GM21737 (cell line): ENCODE measurements at regions not wholly inside any gene's neighbourhood (a gene's known extent, or its start where the extent isn't known, plus 50 kb on each side); places are given as distances from the start of the nearest gene placed in this dataset.
"Not testable (repeated sequence)": the region's sequence is repeated elsewhere in the genome, so short reads cannot be mapped to it uniquely, and the experiment has no call there.

ENCODE experiments used
- ATAC-seq: cut with Tn5 transposase; IDR thresholded peaks from one replicate; pipeline ENCODE4 v1.9.1; 2021; ENCODE audit warnings: mild to moderate bottlenecking, moderate library complexity; ENCODE audit not compliant: unreplicated experiment

DNA sequence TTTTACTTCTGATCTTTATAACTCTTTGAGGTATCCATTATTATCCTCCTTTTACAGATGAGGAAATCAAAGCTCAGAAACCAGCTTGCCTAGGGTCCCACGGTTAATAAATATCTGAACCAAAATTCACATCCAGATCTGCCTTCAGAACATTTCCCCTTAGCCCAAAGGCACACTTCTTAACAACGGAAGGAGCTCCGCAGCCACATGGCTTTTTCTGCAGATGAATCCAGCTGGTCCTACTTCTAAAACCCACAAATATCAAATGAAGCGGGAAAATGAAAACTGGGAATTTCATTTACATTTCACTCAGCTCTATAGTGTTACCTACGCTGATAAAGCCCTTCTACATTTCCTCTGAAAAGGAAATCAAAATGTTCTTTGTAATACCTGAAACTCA is 357.0 kb upstream of the ID2 start:
- ATAC-seq, result no peak

DNA sequence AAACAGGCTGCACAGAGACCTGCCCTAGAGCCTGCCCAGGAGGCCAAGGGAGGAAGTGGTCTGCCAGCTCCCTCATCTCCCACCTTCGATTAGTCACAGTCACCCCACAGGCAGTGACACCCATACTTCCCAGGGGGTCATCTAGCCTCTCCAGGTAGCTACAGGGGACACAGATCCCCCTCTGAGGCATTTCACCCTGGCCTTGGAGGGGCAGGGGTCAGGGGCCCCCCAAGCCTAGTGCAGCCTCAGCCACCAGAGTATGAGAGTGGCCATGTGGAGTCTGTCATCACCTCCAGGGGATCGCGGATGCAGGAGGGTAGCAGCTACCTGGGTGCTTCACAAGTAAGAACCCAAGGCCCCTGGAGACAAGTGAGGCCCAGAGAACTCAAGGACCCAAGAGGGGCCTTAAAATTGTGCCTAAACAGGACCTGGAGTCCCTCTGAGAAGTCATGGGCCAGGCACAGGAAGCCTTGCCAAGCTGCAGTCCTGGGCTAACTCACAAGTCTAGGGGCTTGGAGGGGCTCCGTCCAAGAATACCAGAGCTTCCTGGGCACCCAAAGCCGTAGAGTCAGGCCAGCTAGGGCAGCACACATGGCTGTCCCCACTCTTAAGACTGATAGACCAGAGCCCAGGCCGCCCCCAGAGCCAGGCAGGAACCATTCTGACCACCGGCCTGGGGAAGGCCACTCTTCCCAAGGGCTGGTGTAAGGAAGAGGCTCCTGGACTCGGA is 354.3 kb upstream of the ID2 start:
- no peak for ATAC-seq

DNA sequence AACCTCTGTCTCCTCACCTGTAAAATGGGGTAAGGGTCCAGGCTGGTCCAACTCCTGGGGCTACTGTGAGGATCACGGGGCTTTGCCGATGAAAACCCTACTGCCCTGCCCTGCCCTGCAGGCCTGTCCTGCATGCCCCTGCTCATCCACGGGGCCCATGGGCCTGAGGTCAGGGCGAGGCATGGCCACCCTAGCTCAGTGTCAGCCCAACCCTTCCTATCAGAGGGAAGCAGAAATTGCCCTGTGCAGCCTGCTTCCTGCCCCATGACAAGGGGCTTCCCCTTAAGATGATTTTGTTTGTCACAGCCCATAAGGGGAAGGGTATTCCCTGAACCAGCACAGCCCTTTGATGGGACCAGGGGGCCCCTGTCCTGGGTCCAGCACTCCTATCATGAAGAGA is 353.6 kb upstream of the ID2 start:
- ATAC-seq, result no peak

DNA sequence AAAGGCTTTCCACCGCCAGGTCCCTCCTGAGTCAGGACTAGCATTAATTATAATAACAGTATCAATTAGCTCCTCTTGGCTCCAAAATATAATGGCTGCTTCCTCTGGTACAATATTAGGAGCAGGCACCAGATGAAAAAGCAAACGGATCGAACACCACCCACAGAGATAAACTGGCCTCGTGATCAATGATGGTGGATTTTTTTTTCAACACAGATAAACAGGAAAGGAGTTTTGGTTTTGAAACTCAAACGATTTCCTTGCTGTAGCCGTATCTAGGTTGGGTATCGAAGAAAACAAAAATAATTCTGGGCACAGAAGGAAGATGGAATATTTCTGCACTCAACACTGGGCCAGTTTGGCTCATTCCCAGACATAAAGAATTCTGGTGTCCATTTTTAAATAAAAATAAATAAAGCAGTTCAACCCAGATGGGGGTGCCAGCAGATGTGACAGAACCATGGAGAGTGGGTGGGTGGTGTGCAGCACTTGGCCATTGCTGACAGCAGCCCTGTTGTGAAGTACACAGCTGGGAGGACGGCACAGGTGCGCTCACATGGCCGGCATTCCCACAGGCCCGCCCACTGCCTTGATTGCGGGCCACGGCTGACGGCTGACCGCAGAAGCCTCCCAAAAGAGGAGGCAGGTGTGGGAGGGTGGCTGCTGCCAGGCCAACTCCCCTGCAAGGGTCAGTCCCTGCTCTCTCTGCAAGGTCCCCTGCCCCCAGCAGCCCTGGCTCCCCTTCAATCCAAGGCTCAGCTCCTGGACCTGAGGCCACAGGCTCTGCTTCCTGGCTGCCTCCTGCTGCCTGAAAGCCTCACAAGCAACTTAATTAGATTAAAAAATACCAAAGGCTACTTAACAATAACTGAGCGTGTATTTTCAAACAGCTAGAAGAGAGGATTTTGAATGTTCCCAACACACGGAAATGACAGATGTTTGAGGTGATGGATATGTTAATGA is 351.9 kb upstream of the ID2 start:
- no peak for ATAC-seq

DNA sequence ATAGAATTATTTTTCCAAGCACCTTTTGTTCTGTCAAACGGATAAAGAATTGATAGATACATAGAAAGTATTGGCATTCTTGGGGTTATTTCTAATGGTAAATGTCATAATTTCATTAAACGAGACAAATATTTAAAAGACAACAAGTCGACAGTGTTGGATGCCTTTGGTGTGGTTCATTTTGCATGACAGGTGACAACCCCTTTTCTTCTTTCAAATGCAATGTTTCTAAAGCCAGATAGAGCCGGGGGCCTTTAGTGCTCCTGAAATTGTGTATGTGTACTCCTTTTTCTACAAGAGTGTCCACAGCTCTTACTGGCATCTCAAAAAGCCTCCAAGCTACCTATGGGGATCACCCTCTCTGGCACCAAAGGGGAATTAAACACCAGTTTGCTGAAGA is 350.8 kb upstream of the ID2 start:
- ATAC-seq, result no peak

DNA sequence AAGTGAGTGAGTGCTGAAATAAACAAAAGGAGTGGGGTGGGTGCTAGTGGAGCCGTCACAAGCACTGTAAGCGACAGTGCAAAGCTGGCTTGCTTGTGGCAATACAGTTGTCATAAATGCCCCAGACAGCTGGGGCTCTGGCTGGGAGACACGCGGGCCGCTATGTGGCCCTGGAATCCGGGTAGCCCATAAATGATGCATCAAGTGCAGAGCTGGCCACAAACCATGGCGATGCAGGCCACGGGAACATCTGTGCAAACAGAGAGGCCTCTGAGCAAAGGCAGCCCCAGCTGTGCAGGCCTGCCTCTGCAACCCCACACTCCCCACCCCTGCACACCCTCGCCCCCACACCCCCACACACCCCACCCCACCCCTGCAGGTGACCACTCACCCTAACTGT is 349.2 kb upstream of the ID2 start:
- no peak for ATAC-seq

DNA sequence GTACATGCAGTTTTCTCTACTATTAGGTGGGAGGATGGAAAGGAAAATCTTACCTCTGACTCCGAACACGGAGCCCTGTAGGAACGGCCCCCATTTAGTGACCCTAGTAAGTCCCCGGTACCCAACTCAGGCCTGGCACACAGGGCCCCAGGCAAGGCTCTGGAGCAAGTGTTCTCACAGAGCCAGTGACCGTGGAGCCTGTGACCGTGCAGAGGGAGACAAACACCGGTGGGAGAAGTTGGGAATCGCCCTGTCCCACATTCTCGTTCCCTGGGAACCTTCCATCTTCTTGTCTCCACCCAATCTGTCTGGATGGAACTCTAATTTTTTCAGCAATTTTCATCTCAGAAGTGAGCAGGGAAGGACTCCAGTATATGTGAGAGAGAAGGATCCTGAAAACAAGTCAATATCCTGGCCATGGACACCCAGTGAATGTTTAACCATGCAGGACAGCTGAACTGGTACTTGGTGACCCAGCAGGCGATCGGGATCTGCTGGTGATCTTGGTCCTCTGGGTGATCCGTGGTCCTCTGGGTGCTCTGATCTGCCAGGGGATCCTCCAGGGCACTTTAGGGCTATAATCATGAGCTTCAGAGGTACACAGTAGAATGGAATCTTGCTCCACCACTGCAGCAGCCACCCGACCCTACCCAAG is 348.6 kb upstream of the ID2 start:
- ATAC-seq, result no peak

DNA sequence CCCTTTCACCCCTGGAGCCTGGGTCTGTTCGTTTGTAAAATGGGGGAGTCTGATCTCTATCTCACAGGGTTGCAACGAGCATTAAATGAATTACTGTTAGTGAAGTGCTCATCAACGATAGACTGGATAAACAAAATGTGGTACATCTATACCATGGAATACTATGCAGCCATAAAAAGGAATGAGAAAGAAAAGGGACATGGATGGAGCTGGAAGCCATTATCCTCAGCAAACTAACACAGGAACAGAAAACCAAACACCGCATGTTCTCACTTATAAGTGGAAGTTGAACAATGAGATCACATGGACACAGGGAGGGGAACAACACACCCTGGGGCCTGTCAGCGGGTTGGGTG is 348.0 kb upstream of the ID2 start:
- not testable (repeated sequence) for ATAC-seq

DNA sequence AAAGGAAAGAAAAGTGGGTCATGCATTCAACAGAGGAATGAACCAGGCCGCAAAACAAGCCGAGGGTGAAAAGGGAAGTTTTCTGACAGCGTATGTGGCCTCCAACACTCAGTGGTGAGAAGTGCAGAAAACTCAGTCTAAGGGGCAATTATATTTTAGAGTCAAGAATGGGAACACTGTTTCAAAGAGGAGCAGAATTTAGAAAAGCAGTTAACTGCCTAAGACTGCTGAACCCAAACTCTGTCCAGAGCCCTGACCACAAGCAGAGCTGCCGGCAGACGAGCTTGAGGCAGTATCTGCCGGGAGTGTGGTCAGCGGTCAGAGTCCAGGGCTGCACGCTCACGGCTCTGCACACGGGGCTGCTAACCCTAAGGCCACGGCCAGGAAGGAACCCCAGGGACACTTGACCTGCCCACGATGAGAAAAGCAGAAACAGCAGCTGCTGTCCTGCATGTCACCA is 347.0 kb upstream of the ID2 start:
- no peak for ATAC-seq

DNA sequence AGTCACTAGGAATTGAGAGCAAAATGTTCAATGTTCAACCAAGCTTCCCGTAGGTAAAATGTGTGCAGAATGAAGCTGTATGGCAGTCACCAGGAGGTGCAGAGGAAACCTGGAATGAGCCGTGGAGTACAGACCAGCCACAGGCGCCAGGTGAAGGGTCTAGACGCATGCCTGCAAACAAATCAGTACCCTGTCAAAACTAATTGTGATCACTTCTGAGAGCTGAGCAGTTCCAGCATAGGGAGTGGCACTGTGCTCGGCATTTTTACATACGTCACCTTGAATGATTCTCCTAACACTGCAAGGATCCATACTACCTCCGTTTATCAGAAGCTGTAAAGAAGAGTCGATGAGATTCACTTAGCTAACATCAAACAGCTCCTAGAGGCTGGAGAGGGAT is 346.1 kb upstream of the ID2 start:
- ATAC-seq, result no peak

DNA sequence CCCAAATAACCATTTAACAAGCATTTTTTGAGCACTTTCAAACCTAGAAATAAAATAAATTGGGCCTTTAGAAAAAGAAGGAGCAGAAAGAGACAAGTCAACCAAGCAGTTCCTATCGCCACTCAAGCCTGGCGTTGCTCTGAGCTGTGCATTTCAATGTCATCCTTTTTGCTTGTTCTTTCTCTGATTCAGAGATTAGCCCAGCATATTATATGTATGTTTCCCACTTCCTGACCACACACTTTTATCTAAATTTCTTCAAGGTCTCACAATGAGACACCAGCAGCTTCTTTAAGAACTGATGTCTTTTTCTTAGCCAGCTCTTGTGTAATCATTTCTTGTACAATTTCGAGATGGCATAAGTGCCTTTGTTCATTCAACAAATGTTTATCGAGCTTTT is 344.5 kb upstream of the ID2 start:
- ATAC-seq, result no peak

DNA sequence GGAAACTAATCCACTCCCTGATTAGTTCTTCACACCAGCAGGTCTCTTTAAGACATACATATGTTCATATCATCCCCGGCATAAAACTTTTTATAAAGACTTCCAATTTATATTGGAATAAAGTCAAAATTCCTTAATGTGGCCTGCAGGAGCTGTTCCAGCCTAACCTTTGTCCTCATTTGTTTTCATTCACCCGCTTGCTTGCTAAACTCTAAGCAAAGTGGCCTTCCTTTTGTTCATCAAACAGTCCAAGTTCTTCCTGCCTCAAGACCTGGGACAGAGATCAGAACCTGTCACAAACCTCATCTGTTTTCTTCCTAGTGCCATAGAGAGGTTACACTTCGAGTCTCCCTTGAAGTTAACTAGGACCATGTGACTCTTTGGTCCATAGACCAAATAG is 339.4 kb upstream of the ID2 start:
- no peak for ATAC-seq

DNA sequence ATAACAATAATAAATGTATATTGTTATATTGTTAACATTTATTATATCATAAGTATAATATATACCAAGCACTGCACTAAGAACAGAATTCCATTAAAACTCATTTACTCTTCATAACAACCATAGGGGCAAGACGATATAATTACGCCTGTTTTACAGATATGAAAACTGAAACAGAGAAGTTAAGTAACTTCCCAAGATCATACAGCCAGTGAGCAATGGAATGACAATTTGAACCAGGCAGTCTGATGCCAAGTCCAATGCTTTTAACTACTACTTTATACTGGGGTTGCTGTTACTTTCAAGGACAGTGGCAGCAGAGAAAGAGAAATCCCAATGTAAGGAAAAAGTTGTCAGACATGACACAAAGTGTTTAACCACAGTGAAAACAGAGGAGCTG is 338.8 kb upstream of the ID2 start:
- ATAC-seq, result no peak

DNA sequence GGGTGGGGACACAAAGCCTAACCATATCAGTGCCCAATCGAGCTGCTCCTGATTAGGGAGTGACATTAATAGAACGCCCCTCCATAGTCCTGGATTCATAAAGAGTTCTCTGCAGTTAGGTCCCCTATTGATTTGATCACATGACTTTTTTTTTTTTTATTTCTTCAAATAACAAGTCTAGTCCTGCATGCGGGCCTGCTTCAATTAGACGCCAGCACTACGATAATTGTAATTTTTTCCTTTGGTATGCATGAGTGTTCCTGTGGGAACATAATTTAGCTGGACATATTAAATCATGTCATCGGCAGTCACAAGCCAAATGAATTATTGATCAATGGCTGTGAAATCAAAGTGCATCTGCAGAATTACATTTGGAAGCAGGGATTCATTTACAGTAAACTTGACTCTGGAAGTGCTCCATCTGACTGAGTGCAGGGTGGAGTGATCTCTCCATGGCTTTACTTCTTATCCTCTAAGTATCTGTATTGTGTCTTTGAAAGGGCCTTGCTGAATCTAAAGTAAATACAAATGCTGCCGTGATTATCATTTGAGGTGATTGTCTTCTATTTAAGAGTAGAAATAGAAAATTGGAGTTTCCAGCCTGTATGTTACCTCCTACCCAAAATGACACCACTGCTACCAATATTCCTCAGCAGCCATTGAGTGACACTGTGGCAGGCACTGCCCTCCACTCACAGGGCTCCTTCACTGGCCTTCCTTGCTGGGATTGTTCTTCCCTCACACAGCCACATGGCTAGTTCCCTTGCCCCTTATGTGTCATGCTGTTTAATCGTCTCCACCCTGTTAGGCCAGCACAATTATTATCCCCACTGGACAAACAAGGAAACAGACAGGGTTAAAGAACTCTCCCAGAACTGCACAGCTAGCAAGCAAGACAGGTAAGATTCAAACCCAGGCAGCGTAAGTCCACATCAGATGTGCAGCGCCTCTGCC is 337.4 kb upstream of the ID2 start:
- no peak for ATAC-seq

DNA sequence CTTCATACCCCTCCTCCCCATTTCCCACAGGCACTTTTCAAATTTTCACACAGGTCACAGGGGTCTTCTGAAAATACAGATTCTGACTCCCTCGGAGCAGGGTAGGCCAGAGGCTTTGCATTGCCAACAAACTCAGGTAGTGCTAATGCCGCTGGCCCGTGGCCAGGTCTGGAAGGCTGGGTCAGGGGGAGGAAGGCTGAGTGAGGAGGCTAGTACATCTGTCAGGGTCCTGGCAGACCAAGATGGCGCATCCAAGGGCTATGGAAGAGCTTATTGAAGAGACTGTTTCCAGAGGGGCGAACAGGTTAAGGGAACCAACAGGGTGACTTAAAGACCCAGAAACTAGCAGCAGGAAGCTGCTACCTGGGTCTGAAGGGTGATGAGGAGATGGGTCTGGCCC is 336.7 kb upstream of the ID2 start:
- no peak for ATAC-seq

DNA sequence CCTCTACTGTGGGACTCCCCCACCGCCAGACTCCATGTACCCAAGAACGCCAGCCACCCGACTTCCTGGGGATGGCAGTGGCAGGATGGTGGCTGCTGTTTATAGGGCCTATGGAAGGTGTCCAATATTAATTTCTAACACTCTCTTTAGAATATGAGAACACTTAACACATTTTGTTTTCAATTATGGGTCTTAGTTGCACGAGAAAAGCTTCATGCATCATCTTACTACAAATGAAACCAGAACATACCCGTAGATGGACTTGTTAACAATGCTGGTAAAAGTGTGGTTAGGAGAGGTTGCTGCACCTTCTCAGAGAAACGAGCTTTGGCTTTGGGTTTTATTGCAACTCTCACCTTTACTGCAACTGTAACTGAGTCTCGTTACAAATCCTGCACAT is 335.6 kb upstream of the ID2 start:
- no peak for ATAC-seq

DNA sequence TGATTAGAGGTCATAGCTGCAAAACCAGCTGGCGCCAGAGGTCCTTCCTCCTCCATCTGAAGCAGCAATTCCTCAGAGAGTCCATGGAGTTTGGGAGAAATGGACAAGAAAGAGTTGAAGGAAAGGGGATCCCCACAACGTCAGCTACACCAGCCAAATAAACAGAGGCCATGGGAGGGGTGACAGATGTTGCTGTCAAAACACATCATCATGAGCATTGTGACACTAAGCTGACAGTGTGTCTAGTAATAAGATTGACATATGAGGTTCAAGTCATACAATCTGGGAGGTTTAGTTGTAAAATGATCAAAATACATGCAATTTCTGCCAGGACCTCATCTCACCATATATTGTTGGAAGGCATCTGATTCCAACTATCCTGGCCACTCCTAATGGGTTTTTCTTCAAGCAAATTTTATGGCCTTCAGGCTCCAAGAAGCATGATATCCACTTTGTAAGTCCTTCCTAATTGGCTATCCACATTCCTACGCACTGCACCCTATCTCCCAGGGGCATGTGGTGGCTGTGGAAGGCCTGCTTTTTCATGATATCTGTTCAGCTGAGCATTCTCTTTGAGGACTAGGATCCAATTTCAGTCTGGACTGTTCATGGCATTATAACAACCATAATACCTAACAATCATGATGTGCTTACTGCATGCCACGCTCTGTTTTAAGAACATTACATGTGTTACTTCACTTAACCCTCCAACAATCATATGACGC is 335.0 kb upstream of the ID2 start:
- ATAC-seq, result no peak

DNA sequence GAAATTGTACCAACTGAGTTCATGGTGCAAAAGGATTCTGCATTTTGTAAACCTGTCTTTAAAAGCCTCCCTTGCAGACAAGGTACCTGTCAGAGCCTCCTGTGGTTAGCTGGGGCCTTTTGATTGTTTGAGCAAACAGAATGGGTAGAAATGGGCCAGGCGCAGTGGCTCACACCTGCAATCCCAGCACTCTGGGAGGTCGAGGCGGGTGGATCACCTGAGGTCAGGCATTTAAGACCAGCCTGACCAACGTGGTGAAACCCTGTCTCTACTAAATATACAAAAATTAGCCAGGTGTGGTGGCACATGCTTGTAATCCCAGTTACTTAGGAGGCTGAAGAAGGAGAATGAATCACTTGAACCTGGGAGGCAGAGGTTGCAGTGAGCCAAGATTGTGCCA is 332.9 kb upstream of the ID2 start:
- not testable (repeated sequence) for ATAC-seq

DNA sequence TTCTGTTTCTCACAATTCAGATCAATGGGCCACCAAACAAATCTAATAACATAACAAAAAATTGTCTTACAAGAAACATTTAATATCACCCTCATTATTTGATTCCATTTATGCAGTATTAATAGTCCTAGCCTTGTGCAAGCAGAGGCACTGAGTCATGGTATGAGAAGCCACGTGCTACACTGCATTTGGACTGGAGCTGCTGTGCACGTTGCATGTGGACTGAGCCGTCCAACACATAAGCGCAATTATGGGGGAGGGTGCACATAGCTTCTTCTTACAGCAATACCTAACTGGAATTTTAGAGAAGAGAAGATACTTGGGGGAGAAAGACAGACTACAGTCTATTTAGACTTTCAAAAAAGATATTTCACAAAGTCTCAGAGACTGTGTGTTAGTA is 329.6 kb upstream of the ID2 start:
- no peak for ATAC-seq

DNA sequence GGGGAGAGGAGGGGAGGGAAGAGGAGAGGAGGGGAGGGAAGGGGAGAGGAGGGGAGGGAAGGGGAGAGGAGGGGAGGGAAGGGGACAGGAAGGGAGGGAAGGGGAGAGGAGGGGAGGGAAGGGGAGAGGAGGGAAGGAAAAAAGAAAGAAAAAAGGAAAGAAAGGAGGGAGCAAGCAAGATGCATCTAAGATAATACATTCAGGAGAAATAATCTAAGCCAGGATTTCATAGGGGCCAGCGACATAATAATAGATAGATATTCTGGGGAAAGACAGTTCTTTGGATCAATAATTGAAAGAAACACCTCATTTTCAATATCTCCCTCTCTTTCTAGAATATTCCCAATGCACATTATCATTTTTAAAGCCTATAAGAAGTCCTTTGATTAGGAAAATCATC is 328.9 kb upstream of the ID2 start:
- no peak for ATAC-seq
